ENCODE measurements at regions not wholly inside any gene's neighbourhood (a gene's known extent, or its start where the extent isn't known, plus 50 kb on each side); places are given as distances from the start of the nearest gene placed in this dataset.

GRCh38 chr1:192905049-192905448 lies 96.2 kb downstream of the RGS2 start:
- no peaks in the 10 kb centered on the region for H3K4me1 ChIP-seq (ENCODE audit: control insufficient read depth, insufficient read depth, low read length)
- ChIA-PET POLR2A (no interaction called here), CTCF (no interaction called here)

More at GRCh38 chr1:192905049-192905448, 96.2 kb downstream of the RGS2 start:
- no peaks in the 10 kb centered on the region for H3K36me3 ChIP-seq (ENCODE audit: control insufficient read depth in 2 of 2, insufficient read depth in 1 of 2, low read length in 2 of 2)
- no peak for TF ChIP-seq ZNF610 (tag by site-specific recombination; IDR thresholded peaks at IDR 0.05; ENCODE audit: borderline replicate concordance)
- no peak for TF ChIP-seq ZNF341 (tag by site-specific recombination; IDR thresholded peaks at IDR 0.05; ENCODE audit: low read depth)
- no peak for TF ChIP-seq ZNF302 (tag by site-specific recombination; IDR thresholded peaks at IDR 0.05; ENCODE audit: low read depth)
- TF ChIP-seq PRDM1 (tag by site-specific recombination; IDR thresholded peaks at IDR 0.05) = no peak
- TF ChIP-seq ZSCAN16 (tag by site-specific recombination; IDR thresholded peaks at IDR 0.05) = no peak
- TF ChIP-seq ZNF518A (tag by site-specific recombination; conservative IDR thresholded peaks at IDR 0.05; ENCODE audit: low read depth) = no peak
- no peak for TF ChIP-seq YY1 (tag by site-specific recombination; IDR thresholded peaks at IDR 0.05)
- no peak for TF ChIP-seq ZNF239 (tag by site-specific recombination; IDR thresholded peaks at IDR 0.05)
- TF ChIP-seq ZNF585B (tag by site-specific recombination; IDR thresholded peaks at IDR 0.05) = no peak
- no peak for TF ChIP-seq ZNF26 (tag by site-specific recombination; IDR thresholded peaks at IDR 0.05)
- TF ChIP-seq ZNF701 (tag by site-specific recombination; IDR thresholded peaks at IDR 0.05) = no peak
- TF ChIP-seq ZBTB1 (tag by site-specific recombination; IDR thresholded peaks at IDR 0.05) = no peak
- no peak for TF ChIP-seq ZNF214 (tag by site-specific recombination; IDR thresholded peaks at IDR 0.05; ENCODE audit: borderline replicate concordance)
- TF ChIP-seq ZBTB49 (tag by site-specific recombination; IDR thresholded peaks at IDR 0.05; ENCODE audit: low read depth) = no peak
- TF ChIP-seq GLIS1 (tag by site-specific recombination; IDR thresholded peaks at IDR 0.05) = no peak
- TF ChIP-seq RBAK (tag by site-specific recombination; IDR thresholded peaks at IDR 0.05) = no peak
- TF ChIP-seq ZIC2 (tag by site-specific recombination; IDR thresholded peaks at IDR 0.05) = no peak
- no peak for TF ChIP-seq ZEB2 (tag by site-specific recombination; IDR thresholded peaks at IDR 0.05)
- no peak for TF ChIP-seq KLF9 (tag by site-specific recombination; IDR thresholded peaks at IDR 0.05; ENCODE audit: low read depth)
- TF ChIP-seq ZNF350 (tag by site-specific recombination; IDR thresholded peaks at IDR 0.05) = no peak
- H3K4me3 ChIP-seq (ENCODE audit: low read depth, low read length) = no peak overlapping the region
- H3K27ac ChIP-seq (ENCODE audit: extremely low read depth, low read depth, low read length) = no peak overlapping the region
- no peaks in the 10 kb centered on the region for H3K9me3 ChIP-seq (ENCODE audit: control insufficient read depth, insufficient read depth, low read depth, low read length)

Data from HEK293 (cell line).